ENCODE measurements at regions not wholly inside any gene's neighbourhood (a gene's known extent, or its start where the extent isn't known, plus 50 kb on each side); places are given as distances from the start of the nearest gene placed in this dataset.
A peak's percentile ranks its signal among the peaks of the same experiment; 100 is the strongest.

GRCh38 chr2:733495-733894 lies 56.3 kb upstream of the TMEM18 start:
- peak overlapping the region in 1 of 2 experiments; percentile 57 for H3K14ac ChIP-seq (ENCODE audit: low read length in 2 of 2)
- no peak overlapping the region for H3K18ac ChIP-seq (ENCODE audit: low read depth in 1 of 2, low read length in 2 of 2)
- H3K4me3 ChIP-seq (ENCODE audit: insufficient read depth in 1 of 2, low read depth in 1 of 2, low read length in 2 of 2): no peak overlapping the region
- no peak overlapping the region for H4K91ac ChIP-seq (ENCODE audit: low read length)
- H3K4ac ChIP-seq (ENCODE audit: low read depth in 1 of 2, low read length in 2 of 2): no peak overlapping the region
- peaks cover 4 to 16% of the 10 kb centered on the region in 2 experiments for H3K27me3 ChIP-seq (ENCODE audit: control insufficient read depth in 1 of 2, insufficient read depth in 1 of 2, low read length in 2 of 2)
- no peak for DNase-seq
- no peaks in the 10 kb centered on the region for H3K9me3 ChIP-seq (ENCODE audit: control insufficient read depth, low read length)
- no peaks in the 10 kb centered on the region for H3K79me1 ChIP-seq (replicated peaks; ENCODE audit: low read length, poor library complexity, severe bottlenecking)
- no peak overlapping the region for H2BK120ac ChIP-seq (ENCODE audit: low read depth, low read length)
- H3K4me1 ChIP-seq (ENCODE audit: control insufficient read depth, insufficient read depth, low read depth, low read length): peaks cover 2% of the 10 kb centered on the region
- no peak overlapping the region for H2AK5ac ChIP-seq (ENCODE audit: low read length, severe bottlenecking)
- no peak overlapping the region for H2BK12ac ChIP-seq (ENCODE audit: low read length in 2 of 2)
- H2AFZ ChIP-seq (ENCODE audit: low read depth, low read length): no peak overlapping the region
- H3K9ac ChIP-seq (ENCODE audit: low read length): no peak overlapping the region
- H3K27ac ChIP-seq (ENCODE audit: low read length, poor library complexity, severe bottlenecking): no peak overlapping the region
- H2BK15ac ChIP-seq (ENCODE audit: low read depth, poor library complexity, severe bottlenecking): no peak overlapping the region
- H4K8ac ChIP-seq (ENCODE audit: low read length): no peak overlapping the region
- H3K23ac ChIP-seq (ENCODE audit: low read length in 2 of 2): no peak overlapping the region
- H2BK5ac ChIP-seq (ENCODE audit: low read depth, low read length, poor library complexity, severe bottlenecking): no peak overlapping the region
- 83% methylated on average over 8 of the region's 8 CpGs for WGBS
- no peaks in the 10 kb centered on the region for H3K36me3 ChIP-seq (ENCODE audit: control insufficient read depth in 1 of 2, insufficient read depth in 2 of 2, low read depth in 1 of 2, low read length in 2 of 2)
- H3K4me2 ChIP-seq (ENCODE audit: low read length, poor library complexity, severe bottlenecking): no peak overlapping the region

GRCh38 chr2:733001-733400 lies 55.8 kb upstream of the TMEM18 start:
- Histone ChIP-seq H3K79me1 (replicated peaks; ENCODE audit: low read length, poor library complexity, severe bottlenecking) (no peaks in the 10 kb centered on the region), H2BK12ac (ENCODE audit: low read length in 2 of 2) (no peak overlapping the region), H3K4me3 (ENCODE audit: insufficient read depth in 1 of 2, low read depth in 1 of 2, low read length in 2 of 2) (no peak overlapping the region), H3K23ac (ENCODE audit: low read length in 2 of 2) (no peak overlapping the region), H3K14ac (ENCODE audit: low read length in 2 of 2) (no peak overlapping the region), H2BK120ac (ENCODE audit: low read depth, low read length) (no peak overlapping the region), H3K9me3 (ENCODE audit: control insufficient read depth, low read length) (no peaks in the 10 kb centered on the region), H2AK5ac (ENCODE audit: low read length, severe bottlenecking) (no peak overlapping the region), H3K36me3 (ENCODE audit: control insufficient read depth in 1 of 2, insufficient read depth in 2 of 2, low read depth in 1 of 2, low read length in 2 of 2) (no peaks in the 10 kb centered on the region), H4K8ac (ENCODE audit: low read length) (no peak overlapping the region), H4K91ac (ENCODE audit: low read length) (no peak overlapping the region), H3K4ac (ENCODE audit: low read depth in 1 of 2, low read length in 2 of 2) (no peak overlapping the region), H3K27ac (ENCODE audit: low read length, poor library complexity, severe bottlenecking) (no peak overlapping the region), H3K27me3 (ENCODE audit: control insufficient read depth in 1 of 2, insufficient read depth in 1 of 2, low read length in 2 of 2) (peaks cover 4 to 20% of the 10 kb centered on the region in 2 experiments), H2BK15ac (ENCODE audit: low read depth, poor library complexity, severe bottlenecking) (no peak overlapping the region), H3K4me1 (ENCODE audit: control insufficient read depth, insufficient read depth, low read depth, low read length) (peaks cover 2% of the 10 kb centered on the region), H2BK5ac (ENCODE audit: low read depth, low read length, poor library complexity, severe bottlenecking) (no peak overlapping the region), H3K9ac (ENCODE audit: low read length) (no peak overlapping the region), H3K18ac (ENCODE audit: low read depth in 1 of 2, low read length in 2 of 2) (no peak overlapping the region), H2AFZ (ENCODE audit: low read depth, low read length) (no peak overlapping the region), H3K4me2 (ENCODE audit: low read length, poor library complexity, severe bottlenecking) (no peak overlapping the region)
- WGBS: 96% methylated on average over 18 of the region's 20 CpGs
- DNase-seq: no peak

GRCh38 chr2:731711-732110 lies 54.5 kb upstream of the TMEM18 start:
- Histone ChIP-seq H3K14ac (ENCODE audit: low read length in 2 of 2) (no peak overlapping the region), H4K91ac (ENCODE audit: low read length) (no peak overlapping the region), H3K4me2 (ENCODE audit: low read length, poor library complexity, severe bottlenecking) (no peak overlapping the region), H3K9ac (ENCODE audit: low read length) (no peak overlapping the region), H2BK15ac (ENCODE audit: low read depth, poor library complexity, severe bottlenecking) (no peak overlapping the region), H2BK120ac (ENCODE audit: low read depth, low read length) (no peak overlapping the region), H2AK5ac (ENCODE audit: low read length, severe bottlenecking) (no peak overlapping the region), H2AFZ (ENCODE audit: low read depth, low read length) (no peak overlapping the region), H3K4me1 (ENCODE audit: control insufficient read depth, insufficient read depth, low read depth, low read length) (peaks cover 2% of the 10 kb centered on the region), H3K27ac (ENCODE audit: low read length, poor library complexity, severe bottlenecking) (no peak overlapping the region), H3K4ac (ENCODE audit: low read depth in 1 of 2, low read length in 2 of 2) (no peak overlapping the region), H3K79me1 (replicated peaks; ENCODE audit: low read length, poor library complexity, severe bottlenecking) (no peaks in the 10 kb centered on the region), H3K23ac (ENCODE audit: low read length in 2 of 2) (no peak overlapping the region), H3K18ac (ENCODE audit: low read depth in 1 of 2, low read length in 2 of 2) (no peak overlapping the region), H2BK5ac (ENCODE audit: low read depth, low read length, poor library complexity, severe bottlenecking) (no peak overlapping the region), H3K9me3 (ENCODE audit: control insufficient read depth, low read length) (no peaks in the 10 kb centered on the region), H3K4me3 (ENCODE audit: insufficient read depth in 1 of 2, low read depth in 1 of 2, low read length in 2 of 2) (no peak overlapping the region), H2BK12ac (ENCODE audit: low read length in 2 of 2) (no peak overlapping the region), H3K27me3 (ENCODE audit: control insufficient read depth in 1 of 2, insufficient read depth in 1 of 2, low read length in 2 of 2) (peaks cover 4 to 24% of the 10 kb centered on the region in 2 experiments), H3K36me3 (ENCODE audit: control insufficient read depth in 1 of 2, insufficient read depth in 2 of 2, low read depth in 1 of 2, low read length in 2 of 2) (no peaks in the 10 kb centered on the region), H4K8ac (ENCODE audit: low read length) (no peak overlapping the region)
- no peak for DNase-seq
- 86% methylated on average over 5 of the region's 14 CpGs for WGBS

- no peak overlapping the region for H2BK12ac ChIP-seq (ENCODE audit: low read length in 2 of 2)
- no peak overlapping the region for H2AFZ ChIP-seq (ENCODE audit: low read depth, low read length)
- H2BK120ac ChIP-seq (ENCODE audit: low read depth, low read length): no peak overlapping the region
- no peaks in the 10 kb centered on the region for H3K4me1 ChIP-seq (ENCODE audit: control insufficient read depth, insufficient read depth, low read depth, low read length)
- H2AK5ac ChIP-seq (ENCODE audit: low read length, severe bottlenecking): no peak overlapping the region
- no peak for DNase-seq
- H3K9ac ChIP-seq (ENCODE audit: low read length): no peak overlapping the region
- no peak overlapping the region for H3K27ac ChIP-seq (ENCODE audit: low read length, poor library complexity, severe bottlenecking)
- H3K4me2 ChIP-seq (ENCODE audit: low read length, poor library complexity, severe bottlenecking): no peak overlapping the region
- no peaks in the 10 kb centered on the region for H3K9me3 ChIP-seq (ENCODE audit: control insufficient read depth, low read length)
- no peak overlapping the region for H4K8ac ChIP-seq (ENCODE audit: low read length)
- H2BK15ac ChIP-seq (ENCODE audit: low read depth, poor library complexity, severe bottlenecking): no peak overlapping the region
- no peaks in the 10 kb centered on the region for H3K36me3 ChIP-seq (ENCODE audit: control insufficient read depth in 1 of 2, insufficient read depth in 2 of 2, low read depth in 1 of 2, low read length in 2 of 2)
- H3K4ac ChIP-seq (ENCODE audit: low read depth in 1 of 2, low read length in 2 of 2): no peak overlapping the region
- no peak overlapping the region for H4K91ac ChIP-seq (ENCODE audit: low read length)
- no peak overlapping the region for H3K4me3 ChIP-seq (ENCODE audit: insufficient read depth in 1 of 2, low read depth in 1 of 2, low read length in 2 of 2)
- H3K79me1 ChIP-seq (replicated peaks; ENCODE audit: low read length, poor library complexity, severe bottlenecking): no peaks in the 10 kb centered on the region
- H3K18ac ChIP-seq (ENCODE audit: low read depth in 1 of 2, low read length in 2 of 2): no peak overlapping the region
- H2BK5ac ChIP-seq (ENCODE audit: low read depth, low read length, poor library complexity, severe bottlenecking): no peak overlapping the region
- H3K23ac ChIP-seq (ENCODE audit: low read length in 2 of 2): no peak overlapping the region
- H3K14ac ChIP-seq (ENCODE audit: low read length in 2 of 2): no peak overlapping the region
- H3K27me3 ChIP-seq (ENCODE audit: control insufficient read depth in 1 of 2, insufficient read depth in 1 of 2, low read length in 2 of 2): peaks cover 4 to 32% of the 10 kb centered on the region in 2 experiments
- WGBS: 23% methylated on average over 7 of the region's 10 CpGs
These were observed 52.2 kb upstream of the TMEM18 start for GRCh38 chr2:729376-729861.

All from mesenchymal stem cell (in vitro differentiated cells and primary cell).